ENCODE measurements at regions not wholly inside any gene's neighbourhood (a gene's known extent, or its start where the extent isn't known, plus 50 kb on each side); places are given as distances from the start of the nearest gene placed in this dataset.

GRCh38 chr11:104370478-104370877 lies 206.5 kb upstream of the PDGFD start:
- ATAC-seq (no peak), DNase-seq (no peak)
- TF ChIP-seq CTCF (IDR thresholded peaks at IDR 0.05 in 4 of 5, conservative IDR thresholded peaks at IDR 0.05 in 1 of 5): no peak
- TF ChIP-seq POLR2A (IDR thresholded peaks at IDR 0.05): no peak
- no peaks in the 10 kb centered on the region for H3K9me3 ChIP-seq
- peaks cover 8 to 9% of the 10 kb centered on the region in 2 donors for H3K4me1 ChIP-seq
- intact Hi-C loops (cut with DNase I; ENCODE audit: low total_unique reads) (no loop called here), in situ Hi-C loops (cut with MboI; ENCODE audit: low sequenced_read_pairs in 4 of 4) (no loop called here)
- no peaks in the 10 kb centered on the region for H3K27me3 ChIP-seq
- H3K36me3 ChIP-seq: no peaks in the 10 kb centered on the region
- H3K27ac ChIP-seq: no peak overlapping the region
- H3K4me3 ChIP-seq: no peak overlapping the region

GRCh38 chr11:104369761-104370160 lies 205.8 kb upstream of the PDGFD start:
- DNase-seq (no peak), ATAC-seq (no peak)
- Histone ChIP-seq H3K27ac (no peak overlapping the region), H3K4me3 (no peak overlapping the region), H3K9me3 (no peaks in the 10 kb centered on the region), H3K36me3 (no peaks in the 10 kb centered on the region), H3K27me3 (no peaks in the 10 kb centered on the region), H3K4me1 (peaks cover 8 to 9% of the 10 kb centered on the region in 2 donors)
- intact Hi-C loops (cut with DNase I; ENCODE audit: low total_unique reads): no loop called here
- in situ Hi-C loops (cut with MboI; ENCODE audit: low sequenced_read_pairs in 4 of 4): no loop called here
- TF ChIP-seq CTCF (IDR thresholded peaks at IDR 0.05 in 4 of 5, conservative IDR thresholded peaks at IDR 0.05 in 1 of 5) (no peak), POLR2A (IDR thresholded peaks at IDR 0.05) (no peak)

GRCh38 chr11:104366321-104366734 lies 202.4 kb upstream of the PDGFD start:
- H3K27me3 ChIP-seq: no peaks in the 10 kb centered on the region
- no peaks in the 10 kb centered on the region for H3K9me3 ChIP-seq
- no peak overlapping the region for H3K4me3 ChIP-seq
- DNase-seq (no peak), ATAC-seq (no peak)
- no peak for TF ChIP-seq POLR2A (IDR thresholded peaks at IDR 0.05)
- intact Hi-C loops (cut with DNase I; ENCODE audit: low total_unique reads) (no loop called here), in situ Hi-C loops (cut with MboI; ENCODE audit: low sequenced_read_pairs in 4 of 4) (no loop called here)
- no peaks in the 10 kb centered on the region for H3K36me3 ChIP-seq
- H3K4me1 ChIP-seq: peaks cover 0 to 1% of the 10 kb centered on the region in 2 donors
- no peak overlapping the region for H3K27ac ChIP-seq

- Histone ChIP-seq H3K27me3 (no peaks in the 10 kb centered on the region), H3K9me3 (no peaks in the 10 kb centered on the region), H3K36me3 (no peaks in the 10 kb centered on the region), H3K4me3 (no peak overlapping the region), H3K27ac (no peak overlapping the region), H3K4me1 (no peaks in the 10 kb centered on the region)
- in situ Hi-C loops (cut with MboI; ENCODE audit: low sequenced_read_pairs in 4 of 4) (no loop called here), intact Hi-C loops (cut with DNase I; ENCODE audit: low total_unique reads) (no loop called here)
- DNase-seq (no peak), ATAC-seq (no peak)
- TF ChIP-seq POLR2A (IDR thresholded peaks at IDR 0.05): no peak
- TF ChIP-seq CTCF (IDR thresholded peaks at IDR 0.05 in 4 of 5, conservative IDR thresholded peaks at IDR 0.05 in 1 of 5): no peak
These were observed 201.7 kb upstream of the PDGFD start for GRCh38 chr11:104365676-104366075.

GRCh38 chr11:104361975-104362374 lies 198.0 kb upstream of the PDGFD start:
- ATAC-seq (no peak), DNase-seq (no peak)
- Histone ChIP-seq H3K36me3 (no peaks in the 10 kb centered on the region), H3K27ac (no peak overlapping the region), H3K27me3 (no peaks in the 10 kb centered on the region), H3K9me3 (no peaks in the 10 kb centered on the region), H3K4me1 (no peaks in the 10 kb centered on the region), H3K4me3 (no peak overlapping the region)
- TF ChIP-seq CTCF (IDR thresholded peaks at IDR 0.05 in 4 of 5, conservative IDR thresholded peaks at IDR 0.05 in 1 of 5): no peak
- no peak for TF ChIP-seq POLR2A (IDR thresholded peaks at IDR 0.05)
- intact Hi-C loops (cut with DNase I; ENCODE audit: low total_unique reads) (no loop called here), in situ Hi-C loops (cut with MboI; ENCODE audit: low sequenced_read_pairs in 4 of 4) (no loop called here)
